ENCODE measurements at regions not wholly inside any gene's neighbourhood (a gene's known extent, or its start where the extent isn't known, plus 50 kb on each side); places are given as distances from the start of the nearest gene placed in this dataset.

GRCh38 chr6:125604257-125604656, 145.2 kb upstream of the HEY2 start:
- Histone ChIP-seq H3K4me3 (no peak overlapping the region), H2AFZ (ENCODE audit: low read depth, low read length) (no peak overlapping the region), H3K27ac (ENCODE audit: extremely low read depth, low read depth, low read length) (no peak overlapping the region), H3K36me3 (ENCODE audit: control insufficient read depth, insufficient read depth, low read length) (no peaks in the 10 kb centered on the region), H3K79me2 (ENCODE audit: control insufficient read depth, insufficient read depth, low read length) (no peaks in the 10 kb centered on the region), H3K9ac (ENCODE audit: insufficient read depth in 1 of 2, low read depth in 2 of 2, low read length in 2 of 2) (no peak overlapping the region), H3K27me3 (ENCODE audit: control insufficient read depth in 2 of 2, insufficient read depth in 2 of 2, low read length in 2 of 2) (no peaks in the 10 kb centered on the region), H4K20me1 (replicated peaks; ENCODE audit: control insufficient read depth, insufficient read depth, low read length) (no peaks in the 10 kb centered on the region), H3K4me2 (ENCODE audit: insufficient read depth, low read length) (no peak overlapping the region), H3K9me1 (ENCODE audit: control insufficient read depth, insufficient read depth, low read length) (no peaks in the 10 kb centered on the region), H3K4me1 (replicated peaks in 1 of 2; ENCODE audit: control insufficient read depth in 2 of 2, insufficient read depth in 2 of 2, low read length in 2 of 2) (no peaks in the 10 kb centered on the region; a peak in 1 of 5 replicates), H3K9me3 (replicated peaks; ENCODE audit: control insufficient read depth, insufficient read depth, low read depth, low read length) (no peaks in the 10 kb centered on the region)
- ATAC-seq = no peak
- WGBS (ENCODE audit: insufficient coverage, low coverage, missing lambda C conversion rate) = 0% methylated on average over 1 of the region's 1 CpG
- in situ Hi-C loops (cut with MboI) (no loop called here), intact Hi-C loops (cut with micrococcal nuclease) (no loop called here)
- ChIA-PET POLR2A (interaction anchor here (1.2 kb wide), 1 partner anchor 13 kb away, joined by 3 read pairs; no protein-coding TSS in a partner anchor), CTCF (ENCODE audit: low intra/inter-chr PET ratio) (no interaction called here)
- FAIRE-seq = no peak
- DNase-seq (ENCODE audit: extremely low read depth in 1 of 4, low spot score in 3 of 4) = no peak
- TF ChIP-seq IRF1 (CRISPR knock-in tag; IDR thresholded peaks at IDR 0.05; ENCODE audit: borderline replicate concordance) (no peak), ZNF408 (CRISPR knock-in tag; IDR thresholded peaks at IDR 0.05; ENCODE audit: low read depth) (no peak), SP2 (IDR thresholded peaks at IDR 0.05; ENCODE audit: extremely low read depth, low read depth, low read length, poor library complexity, severe bottlenecking) (no peak), NFIC (IDR thresholded peaks at IDR 0.05) (no peak), SPI1 (IDR thresholded peaks at IDR 0.05; ENCODE audit: borderline replicate concordance, low read depth, low read length) (no peak), KAT8 (IDR thresholded peaks at IDR 0.05; ENCODE audit: low read depth) (no peak), EWSR1 (IDR thresholded peaks at IDR 0.05; ENCODE audit: borderline replicate concordance, low read depth, partially characterized antibody) (no peak), HNRNPH1 (optimal IDR thresholded peaks at IDR 0.05; ENCODE audit: low read depth, low read length) (no peak), PTRF (tag; IDR thresholded peaks at IDR 0.05) (no peak), NCOA6 (IDR thresholded peaks at IDR 0.05) (no peak)
- BruUV-seq (replicated peaks) = no TSS peak
